ENCODE measurements at regions not wholly inside any gene's neighbourhood (a gene's known extent, or its start where the extent isn't known, plus 50 kb on each side); places are given as distances from the start of the nearest gene placed in this dataset.
"Not testable (repeated sequence)": the region's sequence is repeated elsewhere in the genome, so short reads cannot be mapped to it uniquely, and the experiment has no call there.

GRCh38 chr16:55016515-55016914 is 85.8 kb downstream of the IRX5 start:
- DNase-seq: no peak

GRCh38 chr16:55017321-55017720 is 86.7 kb downstream of the IRX5 start:
- no peak for DNase-seq

- no peak for DNase-seq
Measured at GRCh38 chr16:55018881-55019280, 88.2 kb downstream of the IRX5 start.

GRCh38 chr16:55019419-55020131 is 88.9 kb downstream of the IRX5 start:
- DNase-seq: no peak

- no peak for DNase-seq
Measured at GRCh38 chr16:55021595-55022475, 91.2 kb downstream of the IRX5 start.

- not testable (repeated sequence) for DNase-seq
Measured at GRCh38 chr16:55027260-55027659, 96.6 kb downstream of the IRX5 start.

- no peak for DNase-seq
Measured at GRCh38 chr16:55029509-55029908, 98.8 kb downstream of the IRX5 start.

- DNase-seq: no peak
Measured at GRCh38 chr16:55030944-55031343, 100.3 kb downstream of the IRX5 start.

- DNase-seq: no peak
Measured at GRCh38 chr16:55031481-55031880, 100.8 kb downstream of the IRX5 start.

GRCh38 chr16:55033225-55034156 is 102.8 kb downstream of the IRX5 start:
- DNase-seq: no peak

- no peak for DNase-seq
Measured at GRCh38 chr16:55035029-55035428, 104.4 kb downstream of the IRX5 start.

- no peak for DNase-seq
Measured at GRCh38 chr16:55035956-55036355, 105.3 kb downstream of the IRX5 start.

GRCh38 chr16:55036371-55036821 is 105.7 kb downstream of the IRX5 start:
- no peak for DNase-seq

GRCh38 chr16:55037046-55037445 is 106.4 kb downstream of the IRX5 start:
- peak; percentile 45 for DNase-seq

- DNase-seq: no peak
Measured at GRCh38 chr16:55037966-55038365, 107.3 kb downstream of the IRX5 start.

GRCh38 chr16:55039042-55039441 is 108.4 kb downstream of the IRX5 start:
- no peak for DNase-seq

- no peak for DNase-seq
Measured at GRCh38 chr16:55039511-55039910, 108.8 kb downstream of the IRX5 start.

GRCh38 chr16:55039931-55040330 is 109.3 kb downstream of the IRX5 start:
- no peak for DNase-seq

- DNase-seq: no peak
Measured at GRCh38 chr16:55040366-55041086, 109.9 kb downstream of the IRX5 start.

GRCh38 chr16:55041540-55042234 is 111.0 kb downstream of the IRX5 start:
- DNase-seq: no peak

All from right hindlimb (tissue), 1 donor.